HG02759 (cell line): ENCODE measurements at regions not wholly inside any gene's neighbourhood (a gene's known extent, or its start where the extent isn't known, plus 50 kb on each side); places are given as distances from the start of the nearest gene placed in this dataset.
"Not testable (repeated sequence)": the region's sequence is repeated elsewhere in the genome, so short reads cannot be mapped to it uniquely, and the experiment has no call there.

Experiments used
- ATAC-seq: cut with Tn5 transposase; IDR thresholded peaks from one replicate; pipeline ENCODE4 v1.9.1; 2021; ENCODE audit warnings: mild to moderate bottlenecking, moderate library complexity; ENCODE audit not compliant: unreplicated experiment

DNA sequence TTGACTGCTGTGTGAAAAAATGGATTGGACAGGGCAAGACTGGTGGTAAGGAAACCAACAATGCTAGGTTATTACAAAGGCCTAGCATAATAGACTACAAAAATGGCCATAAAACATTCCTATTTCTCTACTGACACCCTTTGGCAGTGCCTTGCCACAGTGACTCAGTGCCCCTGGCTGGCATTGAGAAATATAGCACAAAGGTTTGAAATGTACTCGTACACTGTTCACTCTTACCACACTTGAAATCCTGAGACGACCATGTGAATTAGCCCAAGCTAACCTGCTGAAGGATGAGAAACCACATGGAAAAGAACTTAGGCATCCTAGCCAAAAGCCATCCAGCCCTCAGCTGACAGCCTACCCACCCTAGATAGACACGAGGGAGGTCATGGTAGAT, 149.8 kb upstream of the PALMD start:
- ATAC-seq: no peak

DNA sequence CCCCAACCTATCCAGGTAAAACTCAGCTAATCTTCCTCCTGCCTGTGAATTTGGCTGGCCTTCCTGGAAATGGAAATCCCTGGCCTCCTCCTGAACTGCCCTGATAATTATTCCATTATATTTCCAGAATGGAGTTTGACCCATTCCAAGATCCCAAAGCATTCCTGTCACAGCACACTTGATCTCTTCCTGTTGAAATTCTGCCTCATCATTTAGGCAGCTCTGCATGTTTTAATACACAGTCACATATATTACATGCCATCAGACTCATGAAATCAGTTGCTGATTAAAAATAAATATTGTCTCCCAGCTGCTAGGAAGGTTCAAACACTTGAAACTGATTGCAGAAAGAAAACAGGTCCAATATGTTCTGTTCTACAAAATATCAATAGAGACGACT, 148.2 kb upstream of the PALMD start:
- no peak for ATAC-seq

DNA sequence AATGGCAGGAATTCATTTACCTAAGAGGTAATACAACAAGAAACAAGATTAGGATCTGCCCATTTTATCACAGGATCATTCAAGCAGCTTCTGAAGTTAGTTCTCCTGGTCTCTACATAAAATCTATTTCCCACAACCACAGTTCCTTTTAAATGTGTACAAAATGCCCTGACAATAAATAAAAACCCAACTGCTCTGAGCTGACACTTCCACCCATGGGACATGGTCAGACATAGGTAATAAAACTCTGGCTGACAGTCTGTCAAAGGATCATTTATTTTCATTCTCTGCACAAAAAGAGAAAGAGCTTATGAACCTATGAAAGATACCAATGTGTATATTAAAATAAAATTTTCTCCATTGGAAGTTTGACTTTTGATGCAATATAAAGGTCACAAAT, 145.4 kb upstream of the PALMD start:
- no peak for ATAC-seq

DNA sequence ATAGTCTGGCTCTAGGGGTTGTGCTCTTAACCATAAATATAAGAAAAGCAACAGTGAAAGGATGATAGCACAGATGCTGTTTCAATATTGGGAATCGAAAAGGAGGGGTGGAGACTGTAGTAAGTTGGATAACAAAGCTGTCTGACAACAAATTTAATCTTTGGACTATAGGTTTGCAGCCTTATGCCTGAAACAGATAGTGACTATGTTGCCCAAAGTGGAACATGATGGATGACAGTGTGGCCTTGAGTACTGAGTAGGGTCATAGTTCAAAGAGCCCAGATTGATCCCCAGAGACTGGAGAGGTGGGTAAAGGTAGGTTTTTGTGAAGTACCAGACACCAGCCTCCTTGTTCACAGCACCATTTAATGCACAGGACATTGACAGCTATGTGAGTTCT, 144.0 kb upstream of the PALMD start:
- ATAC-seq: no peak

DNA sequence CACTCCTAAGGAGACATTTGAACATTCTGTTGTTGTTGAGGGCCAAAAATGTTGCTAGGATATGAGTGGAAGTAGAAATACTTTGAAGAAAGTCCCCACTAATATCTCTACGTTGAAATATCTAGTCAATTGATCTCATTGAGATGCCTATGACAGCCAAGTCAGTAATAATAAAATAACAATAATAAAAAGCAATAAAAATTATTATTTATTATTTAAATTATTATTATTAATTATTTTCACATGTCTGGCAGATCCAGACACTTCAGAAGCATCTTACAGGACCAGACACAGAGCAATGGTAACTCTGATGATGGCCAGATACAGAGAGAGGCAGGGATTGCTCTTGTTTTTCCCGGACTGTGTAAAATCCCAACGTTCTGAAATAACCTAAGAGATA, 143.5 kb upstream of the PALMD start:
- ATAC-seq: no peak

DNA sequence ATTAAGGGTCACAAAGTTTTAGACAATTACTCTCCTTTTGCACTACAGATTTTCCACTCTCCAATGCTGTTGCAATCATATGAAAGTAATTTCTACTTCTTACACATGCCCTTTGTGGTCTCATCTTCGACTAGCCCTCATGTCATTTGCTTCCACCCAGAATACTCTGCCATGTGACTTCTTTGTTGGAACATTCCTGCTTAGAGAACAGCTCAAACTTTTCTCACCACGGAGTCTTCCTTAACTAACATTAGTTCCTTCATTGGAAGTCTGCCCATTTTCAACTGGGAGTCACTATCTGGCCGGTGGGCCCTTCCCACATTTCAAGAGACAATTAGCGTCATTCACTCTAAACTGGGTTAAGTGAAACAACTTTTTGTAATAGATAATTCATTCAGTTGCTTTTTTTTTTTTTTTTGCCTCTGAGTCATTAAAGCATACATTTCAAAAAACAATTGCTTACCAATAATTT, 142.6 kb upstream of the PALMD start:
- no peak for ATAC-seq

DNA sequence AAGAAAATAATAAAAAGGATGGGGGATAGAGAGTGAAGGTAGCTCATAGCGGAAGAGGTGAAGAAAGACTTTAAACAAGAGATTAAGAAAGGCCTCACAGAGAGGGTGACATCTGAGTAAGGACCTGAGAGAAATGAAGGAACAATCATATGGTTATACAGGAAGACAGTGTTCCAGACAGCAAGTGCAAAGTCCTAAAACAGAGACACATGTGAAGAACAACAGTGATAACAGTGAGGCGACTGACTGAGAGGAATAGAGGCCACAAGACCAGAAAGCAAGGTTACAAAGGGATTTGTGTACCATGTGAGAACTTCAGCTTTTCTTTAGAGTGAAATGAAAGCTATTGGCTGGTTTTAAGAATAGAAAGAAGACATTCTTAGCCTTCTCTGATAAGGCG, 141.6 kb upstream of the PALMD start:
- ATAC-seq: no peak

DNA sequence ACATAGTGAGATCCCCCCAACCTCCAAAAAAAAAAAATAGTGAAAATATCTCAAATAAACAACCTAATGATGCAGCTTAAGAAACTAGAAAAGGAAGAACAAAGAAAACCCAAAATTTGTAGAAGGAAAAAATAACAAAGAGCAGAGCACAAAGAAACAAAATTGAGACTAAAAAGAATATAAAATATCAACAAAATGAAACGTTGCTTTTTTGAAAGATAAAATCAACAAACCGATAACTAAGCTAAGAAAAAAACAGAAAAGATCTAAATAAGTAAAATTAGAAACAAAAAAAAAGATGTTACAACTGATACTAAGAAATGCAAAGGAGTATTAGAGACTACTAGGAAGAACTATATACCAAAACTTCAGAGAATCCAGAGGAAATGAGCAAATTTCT, 139.3 kb upstream of the PALMD start:
- ATAC-seq: no peak

DNA sequence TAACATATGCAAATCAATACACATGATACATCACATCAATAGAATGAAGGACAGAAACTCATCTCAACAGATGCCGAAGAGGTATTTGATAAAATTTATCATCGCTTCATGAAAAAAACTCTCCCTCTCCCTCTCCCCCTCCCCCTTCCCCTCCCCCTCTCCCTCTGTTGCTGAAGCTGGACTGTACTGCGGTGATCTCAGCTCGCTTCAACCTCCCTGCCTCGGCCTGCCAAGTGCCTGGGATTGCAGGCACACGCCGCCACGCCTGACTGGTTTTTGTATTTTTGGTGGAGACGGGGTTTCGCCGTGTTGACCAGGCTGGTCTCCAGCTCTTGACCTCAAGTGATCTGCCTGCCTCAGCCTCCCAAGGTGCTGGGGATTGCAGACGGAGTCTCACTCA, 138.5 kb upstream of the PALMD start:
- ATAC-seq: not testable (repeated sequence)

DNA sequence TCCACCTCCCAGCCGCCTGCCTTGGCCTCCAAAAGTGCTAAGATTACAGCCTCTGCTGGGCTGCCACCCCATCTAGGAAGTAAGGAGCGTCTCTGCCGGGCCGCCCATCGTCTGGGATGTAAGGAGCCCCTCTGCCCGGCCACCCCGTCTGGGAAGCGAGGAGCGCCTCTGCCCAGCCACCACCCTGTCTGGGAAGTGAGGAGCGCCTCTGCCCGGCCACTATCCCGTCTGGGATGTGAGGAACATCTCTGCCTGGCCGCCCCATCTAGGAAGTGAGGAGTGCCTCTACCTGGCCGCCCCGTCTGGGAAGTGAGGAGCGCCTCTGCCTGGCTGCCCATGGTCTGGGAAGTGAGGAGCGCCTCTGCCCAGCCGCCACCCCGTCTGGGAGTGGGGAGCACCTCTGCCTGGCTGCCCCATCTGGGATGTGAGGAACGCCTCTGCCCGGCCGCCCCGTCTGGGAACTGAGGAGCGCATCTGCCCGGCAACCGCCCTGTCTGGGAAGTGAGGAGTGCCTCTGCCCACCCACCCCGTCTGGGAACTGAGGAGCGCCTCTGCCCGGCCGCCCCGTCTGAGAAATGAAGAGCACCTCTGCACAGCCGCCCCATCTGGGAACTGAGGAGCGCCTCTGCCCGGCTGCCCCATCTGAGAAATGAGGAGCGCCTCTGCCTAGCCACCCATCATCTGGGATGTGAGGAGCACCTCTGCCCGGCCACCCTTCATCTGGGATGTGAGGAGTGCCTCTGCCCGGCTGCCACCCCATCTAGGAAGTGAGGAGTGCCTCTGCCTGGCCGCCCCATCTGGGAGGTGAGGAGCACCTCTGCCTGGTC, 137.8 kb upstream of the PALMD start:
- ATAC-seq: no peak

DNA sequence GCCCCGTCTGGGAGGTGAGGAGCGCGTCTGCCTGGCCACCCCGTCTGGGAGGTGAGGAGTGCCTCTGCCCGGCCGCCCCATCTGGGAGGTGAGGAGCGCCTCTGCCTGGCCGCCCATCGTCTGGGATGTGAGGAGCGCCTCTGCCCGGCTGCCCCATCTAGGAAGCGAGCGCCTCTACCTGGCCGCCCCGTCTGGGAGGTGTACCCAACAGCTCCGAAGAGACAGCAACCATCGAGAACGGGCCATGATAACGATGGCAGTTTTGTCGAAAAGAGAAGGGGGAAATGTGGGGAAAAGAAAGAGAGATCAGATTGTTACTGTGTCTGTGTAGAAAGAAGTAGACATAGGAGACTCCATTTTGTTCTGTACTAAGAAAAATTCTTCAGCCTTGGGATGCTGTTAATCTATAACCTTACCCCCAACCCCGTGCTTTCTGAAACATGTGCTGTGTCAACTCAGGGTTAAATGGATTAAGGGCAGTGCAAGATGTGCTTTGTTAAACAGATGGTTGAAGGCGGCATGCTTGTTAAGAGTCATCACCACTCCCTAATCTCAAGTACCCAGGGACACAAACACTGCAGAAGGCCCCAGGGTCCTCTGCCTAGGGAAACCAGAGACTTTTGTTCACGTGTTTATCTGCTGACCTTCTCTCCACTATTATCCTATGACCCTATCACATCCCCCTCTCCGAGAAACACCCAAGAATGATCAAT, 137.0 kb upstream of the PALMD start:
- ATAC-seq: not testable (repeated sequence)

DNA sequence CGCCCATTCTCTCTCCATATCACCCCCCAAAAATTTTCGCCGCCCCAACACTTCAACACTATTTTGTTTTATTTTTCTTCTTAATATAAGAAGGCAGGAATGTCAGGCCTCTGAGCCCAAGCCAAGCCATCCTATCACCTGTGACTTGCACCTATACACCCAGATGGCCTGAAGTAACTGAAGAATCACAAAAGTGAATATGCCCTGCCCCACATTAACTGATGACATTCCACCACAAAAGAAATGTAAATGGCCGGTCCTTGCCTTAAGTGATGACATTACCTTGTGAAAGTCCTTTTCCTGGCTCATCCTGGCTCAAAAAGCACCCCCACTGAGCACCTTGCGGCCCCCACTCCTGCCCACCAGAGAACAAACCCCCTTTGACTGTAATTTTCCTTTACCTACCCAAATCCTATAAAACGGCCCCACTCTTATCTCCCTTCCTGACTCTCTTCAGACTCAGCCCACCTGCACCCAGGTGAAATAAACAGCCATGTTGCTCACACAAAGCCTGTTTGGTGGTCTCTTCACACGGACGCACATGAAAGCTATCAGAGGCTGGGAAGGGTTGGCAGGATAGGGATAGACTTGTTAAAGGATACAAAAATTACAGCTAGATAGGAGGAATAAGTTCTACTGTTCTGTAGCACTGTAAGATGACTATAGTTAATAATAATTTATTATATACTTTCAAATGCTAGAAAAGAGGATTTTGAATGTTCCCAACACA, 130.9 kb upstream of the PALMD start:
- not testable (repeated sequence) for ATAC-seq

DNA sequence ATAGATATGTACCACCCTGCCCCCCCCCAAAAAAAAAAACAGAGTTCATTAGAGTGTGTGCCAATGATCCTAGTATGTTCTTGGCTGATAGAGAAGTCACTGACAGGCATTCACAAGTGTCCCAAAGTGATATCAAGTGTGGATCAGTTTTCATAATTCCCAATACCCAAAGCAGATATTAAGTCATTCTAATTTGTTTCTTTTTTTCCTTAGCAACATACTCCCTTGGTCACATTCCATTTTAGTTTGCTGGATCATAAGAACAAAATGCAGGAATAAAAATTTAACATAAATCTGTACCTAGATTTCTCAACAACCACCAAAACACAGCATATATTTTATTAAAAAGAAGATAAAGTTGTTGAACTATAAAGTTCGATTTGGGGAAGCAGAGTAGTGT, 129.8 kb upstream of the PALMD start:
- no peak for ATAC-seq

DNA sequence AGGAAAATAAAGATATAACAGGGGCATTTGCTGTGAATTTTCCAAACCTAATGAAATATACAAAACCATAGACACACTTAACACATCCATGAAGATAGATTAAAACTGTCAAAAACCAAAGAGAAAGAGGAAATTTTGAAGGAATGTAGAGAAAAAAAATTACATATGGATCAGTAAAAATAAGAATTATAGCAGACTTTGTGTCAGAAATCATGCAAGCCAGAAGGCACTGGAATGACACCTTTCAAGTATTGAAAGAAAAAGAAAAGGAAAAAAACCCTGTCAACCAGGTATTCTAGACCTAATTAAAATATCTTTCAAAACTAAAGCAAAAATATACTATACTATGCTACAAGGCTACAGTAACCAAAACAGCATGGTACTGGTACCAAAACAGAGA, 125.8 kb upstream of the PALMD start:
- no peak for ATAC-seq

DNA sequence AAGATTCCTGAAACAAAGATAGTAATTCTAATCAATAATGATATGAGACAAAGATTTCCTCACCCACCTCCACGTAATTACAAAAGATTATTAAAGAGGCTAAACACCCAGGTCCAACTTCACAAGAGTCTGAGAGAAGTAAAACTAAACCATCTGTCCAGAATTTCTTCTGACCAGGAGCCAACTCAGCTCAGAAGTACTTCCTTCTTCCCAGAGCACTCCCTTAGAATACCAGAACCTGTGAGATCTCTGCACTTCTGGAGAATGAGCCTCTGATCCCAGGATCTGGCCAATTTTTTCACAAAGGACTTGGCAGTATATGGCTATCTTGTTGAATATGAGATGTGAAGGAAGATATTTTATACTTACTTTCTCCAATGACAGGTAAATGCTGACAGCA, 120.6 kb upstream of the PALMD start:
- ATAC-seq: no peak

DNA sequence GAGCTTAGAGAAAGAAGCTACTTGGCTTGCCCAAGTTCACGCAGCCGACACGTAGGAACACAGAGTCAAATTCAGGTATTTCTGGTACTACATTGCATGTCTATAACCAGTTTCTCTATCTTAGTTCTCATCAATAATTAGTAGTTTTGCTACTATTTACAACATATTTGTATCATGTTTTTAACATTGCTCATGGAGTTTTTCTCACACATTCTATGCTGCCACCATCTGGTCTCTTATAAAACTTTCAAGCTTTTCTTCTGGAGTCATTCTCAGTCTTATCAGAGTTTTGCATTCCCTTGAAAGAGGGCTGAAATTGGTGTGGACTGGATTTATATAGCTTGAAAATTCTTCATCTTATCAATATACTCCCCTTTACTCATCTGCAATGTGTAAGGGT, 118.8 kb upstream of the PALMD start:
- ATAC-seq: no peak

DNA sequence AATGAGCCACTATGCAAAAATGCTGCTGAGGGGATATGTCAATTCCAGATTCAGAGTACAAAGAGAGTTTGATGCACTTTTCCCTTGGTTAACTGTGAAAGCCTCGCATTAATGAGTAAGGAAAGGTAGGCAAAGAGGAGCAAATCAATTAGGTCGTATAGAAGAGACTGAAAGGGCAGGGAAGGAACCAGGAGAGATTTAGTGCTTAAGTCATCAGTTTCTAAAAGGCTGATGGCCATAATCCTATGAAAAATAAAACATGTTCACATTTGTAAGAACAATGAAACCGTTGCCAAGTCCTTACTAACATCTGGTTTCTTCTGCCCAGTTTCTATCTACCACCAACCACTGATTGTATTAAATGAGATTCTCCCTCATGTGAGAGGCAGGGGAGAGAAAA, 118.4 kb upstream of the PALMD start:
- no peak for ATAC-seq

DNA sequence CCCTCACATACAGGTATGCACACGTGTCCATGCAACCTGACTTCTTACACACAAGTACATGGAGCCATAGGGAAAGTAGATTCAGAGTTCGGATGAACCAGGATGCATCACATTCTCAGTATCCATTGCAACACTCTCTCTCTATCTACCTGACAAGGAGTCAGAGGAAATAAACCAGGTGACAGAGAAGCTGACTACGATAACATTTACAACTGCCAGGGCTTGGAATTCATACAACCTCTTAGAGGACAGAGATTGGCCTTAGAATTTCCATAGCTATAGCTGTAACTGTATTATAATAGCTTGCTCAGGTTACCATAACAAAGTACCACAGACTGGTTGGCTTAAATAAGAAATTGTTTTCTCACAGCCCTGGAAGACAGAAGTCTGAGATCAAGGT, 116.9 kb upstream of the PALMD start:
- no peak for ATAC-seq

DNA sequence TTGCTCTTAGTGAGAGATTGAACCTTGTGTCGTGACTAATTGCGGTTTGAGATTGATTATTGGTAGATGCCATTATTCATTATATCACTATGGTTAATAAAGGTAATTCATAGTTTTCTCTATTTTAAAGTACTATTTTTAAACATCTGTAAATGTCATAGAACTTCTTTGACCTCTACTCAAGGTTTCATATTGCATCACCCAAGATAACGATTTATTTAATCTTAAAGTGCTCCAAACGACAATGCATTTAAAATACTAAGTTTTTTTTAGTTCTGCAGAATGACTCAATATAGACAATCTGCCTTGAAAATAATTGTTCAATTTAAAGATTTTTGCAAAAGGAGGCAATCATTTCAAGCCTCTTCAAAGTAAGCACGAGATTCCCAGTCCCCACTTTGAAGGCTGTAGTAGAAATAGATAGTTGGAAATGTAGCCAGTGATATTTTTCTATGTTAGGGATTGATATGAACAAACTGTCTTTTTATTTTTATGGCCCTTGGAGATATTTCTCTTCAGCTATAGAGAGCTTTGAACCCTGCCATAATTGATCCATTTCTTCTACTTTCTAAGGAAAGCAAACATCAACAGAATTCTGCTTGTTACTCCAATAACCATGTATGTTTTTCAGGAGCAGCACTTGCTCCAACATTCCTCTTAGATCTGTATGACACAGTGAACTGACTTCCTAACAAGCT, 114.2 kb upstream of the PALMD start:
- ATAC-seq: no peak

DNA sequence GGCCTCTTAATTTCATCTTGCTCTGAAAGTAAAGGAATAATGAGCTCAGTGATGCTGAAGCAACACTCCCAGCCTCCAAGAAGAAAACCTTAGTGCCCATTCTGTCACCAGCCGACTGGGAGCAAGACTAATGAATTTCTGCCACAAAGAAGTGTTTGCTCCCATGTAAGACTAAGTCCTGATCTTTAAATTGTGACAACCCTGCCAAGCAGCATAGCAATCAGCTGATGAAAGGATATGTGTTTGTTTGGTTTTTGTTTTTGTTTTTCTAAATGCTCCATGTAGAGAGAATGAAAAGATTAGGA, 113.7 kb upstream of the PALMD start:
- no peak for ATAC-seq

DNA sequence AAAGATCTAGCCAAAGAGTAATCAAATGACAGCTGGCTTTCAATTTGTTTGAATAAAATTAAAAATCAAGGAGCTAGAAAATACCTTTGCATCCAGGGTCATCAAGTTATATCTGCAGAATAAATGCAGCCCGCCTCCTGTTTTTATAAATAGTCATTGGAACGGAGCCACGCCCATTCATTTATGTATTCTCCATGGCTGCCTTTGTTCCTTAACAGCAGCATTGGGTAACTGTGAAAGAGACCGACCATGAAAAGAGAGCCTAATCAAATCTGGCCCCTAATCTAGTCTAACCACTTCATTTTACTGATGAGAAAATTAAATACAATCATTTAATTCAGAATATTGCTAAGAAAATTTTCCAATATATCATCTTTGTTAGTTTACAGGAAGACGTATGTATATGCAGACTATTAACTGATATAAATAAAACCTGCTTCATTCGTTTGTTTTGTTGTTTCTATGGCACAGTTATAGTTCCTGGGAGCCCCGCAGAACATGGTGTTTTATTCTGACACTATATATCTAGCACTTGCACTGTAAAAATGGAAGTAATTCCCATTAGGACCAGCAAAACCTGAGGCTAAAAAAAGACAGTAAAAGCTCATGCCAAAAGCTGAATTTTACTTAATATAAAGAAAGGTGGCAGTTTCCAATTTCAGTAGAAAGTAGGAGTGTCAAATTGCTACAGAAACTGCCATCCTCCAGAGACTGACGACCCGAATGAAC, 111.8 kb upstream of the PALMD start:
- no peak for ATAC-seq
